Tibial nerve (tissue), 4 donors: ENCODE measurements at regions not wholly inside any gene's neighbourhood (a gene's known extent, or its start where the extent isn't known, plus 50 kb on each side); places are given as distances from the start of the nearest gene placed in this dataset.

Source experiments
- DNase-seq, 2 donors: peaks; one replicate each; pipeline ENCODE4 v3.0.0-alpha.2; 2019; ENCODE audit warnings: low spot score in 2 of 2
- H3K27ac ChIP-seq, 4 donors: fragments of 200-600 bp; sonication (generic) in 3 of 4; one replicate each; pipeline ENCODE4 v1.5.1; 2017 to 2019; ENCODE audit warnings: mild to moderate bottlenecking in 1 of 4
- H3K27me3 ChIP-seq, 2 donors: fragments of 200-600 bp; sonication (generic) in 1 of 2; one replicate each; pipeline versions ENCODE4 v1.5.1 to v1.6.0; 2017 to 2019
- H3K36me3 ChIP-seq, 3 donors: fragments of 200-600 bp; sonication (generic); one replicate each; pipeline ENCODE4 v1.5.1; 2018 to 2019
- H3K4me1 ChIP-seq, 4 donors: fragments of 200-600 bp; sonication (generic) in 3 of 4; one replicate each; pipeline ENCODE4 v1.5.1; 2017 to 2019
- H3K4me3 ChIP-seq, 4 donors: fragments of 200-600 bp; sonication (generic) in 3 of 4; one replicate each; pipeline ENCODE4 v1.5.1; 2017 to 2019; ENCODE audit warnings: mild to moderate bottlenecking in 1 of 4, moderate library complexity in 1 of 4
- H3K9me3 ChIP-seq, 4 donors: fragments of 200-600 bp; sonication (generic) in 3 of 4; one replicate each; pipeline ENCODE4 v1.5.1; 2017 to 2019
- CTCF ChIP-seq, 5 experiments: fragments of 200-600 bp in 3 of 5; fragments of 450-650 bp in 2 of 5; sonication (generic) in 3 of 5; IDR thresholded peaks; one replicate each; pipeline ENCODE4 v1.5.1; 2016 to 2019; ENCODE audit warnings: antibody characterized with exemption in 5 of 5, mild to moderate bottlenecking in 3 of 5, moderate library complexity in 2 of 5
- EP300 ChIP-seq, 2 donors: sonication (generic); formaldehyde crosslinking; IDR thresholded peaks; one replicate each; pipeline ENCODE4 v1.6.1; 2017; ENCODE audit warnings: antibody characterized with exemption in 2 of 2, mild to moderate bottlenecking in 1 of 2
- POLR2A ChIP-seq, 2 donors: fragments of 450-650 bp; IDR thresholded peaks; one replicate each; pipeline ENCODE4 v1.6.1; 2017; ENCODE audit warnings: antibody characterized with exemption in 2 of 2, mild to moderate bottlenecking in 2 of 2, moderate library complexity in 2 of 2
- WGBS, 2 donors: methylation state at CpG; one replicate each; pipeline ENCODE4 v1.1.5; 2018; 5-methylcytosine and 5-hydroxymethylcytosine counted together

GRCh38 chr10:11397077-11397965, 214.1 kb downstream of the USP6NL start:
- no peaks in the 10 kb centered on the region for H3K9me3 ChIP-seq
- DNase-seq, result no peak
- no peak overlapping the region for H3K4me3 ChIP-seq
- H3K36me3 ChIP-seq, result no peaks in the 10 kb centered on the region
- TF ChIP-seq EP300 (IDR thresholded peaks at IDR 0.05), result no peak
- no peak for TF ChIP-seq CTCF (IDR thresholded peaks at IDR 0.05)
- no peak for TF ChIP-seq POLR2A (IDR thresholded peaks at IDR 0.05)
- WGBS, 2 donors, result 74 to 75% methylated on average over 19 of the region's 21 CpGs
- no peaks in the 10 kb centered on the region for H3K27me3 ChIP-seq
- H3K27ac ChIP-seq, result no peak overlapping the region
- peaks cover 0 to 6% (median 0%) of the 10 kb centered on the region in 4 donors for H3K4me1 ChIP-seq

GRCh38 chr10:11396311-11396955, 215.0 kb downstream of the USP6NL start:
- Histone ChIP-seq H3K9me3 (no peaks in the 10 kb centered on the region), H3K27ac (no peak overlapping the region), H3K36me3 (no peaks in the 10 kb centered on the region), H3K27me3 (no peaks in the 10 kb centered on the region), H3K4me3 (no peak overlapping the region), H3K4me1 (peaks cover 0 to 6% (median 0%) of the 10 kb centered on the region in 4 donors)
- TF ChIP-seq EP300 (IDR thresholded peaks at IDR 0.05), result no peak
- TF ChIP-seq CTCF (IDR thresholded peaks at IDR 0.05), result no peak
- TF ChIP-seq POLR2A (IDR thresholded peaks at IDR 0.05), result no peak
- DNase-seq, result no peak
- WGBS, 2 donors, result 74 to 91% methylated on average over 11 to 17 of the region's 17 CpGs

GRCh38 chr10:11395581-11396310, 215.7 kb downstream of the USP6NL start:
- Histone ChIP-seq H3K9me3 (no peaks in the 10 kb centered on the region), H3K4me1 (peaks cover 0 to 6% (median 0%) of the 10 kb centered on the region in 4 donors), H3K4me3 (no peak overlapping the region), H3K36me3 (no peaks in the 10 kb centered on the region), H3K27me3 (no peaks in the 10 kb centered on the region), H3K27ac (no peak overlapping the region)
- 81 to 86% methylated on average over 14 to 15 of the region's 15 CpGs for WGBS, 2 donors
- TF ChIP-seq CTCF (IDR thresholded peaks at IDR 0.05), result no peak
- no peak for TF ChIP-seq EP300 (IDR thresholded peaks at IDR 0.05)
- DNase-seq, result no peak

GRCh38 chr10:11395161-11395560, 216.3 kb downstream of the USP6NL start:
- H3K27me3 ChIP-seq, result no peaks in the 10 kb centered on the region
- no peak for DNase-seq
- H3K9me3 ChIP-seq, result no peaks in the 10 kb centered on the region
- TF ChIP-seq CTCF (IDR thresholded peaks at IDR 0.05) (no peak), EP300 (IDR thresholded peaks at IDR 0.05) (no peak), POLR2A (IDR thresholded peaks at IDR 0.05) (no peak)
- no peak overlapping the region for H3K4me3 ChIP-seq
- no peak overlapping the region for H3K27ac ChIP-seq
- H3K4me1 ChIP-seq, result peaks cover 0 to 6% (median 0%) of the 10 kb centered on the region in 4 donors
- WGBS, 2 donors, result 83% methylated on average over 2 of the region's 2 CpGs
- no peaks in the 10 kb centered on the region for H3K36me3 ChIP-seq
